OCI-LY7 (cell line): ENCODE measurements at regions not wholly inside any gene's neighbourhood (a gene's known extent, or its start where the extent isn't known, plus 50 kb on each side); places are given as distances from the start of the nearest gene placed in this dataset.

Experiments used
- EZH2phosphoT487 ChIP-seq: fragments of 200-600 bp; sonication (generic); IDR thresholded peaks from 2 replicates; pipeline ENCODE4 v1.6.1; 2018; ENCODE audit warnings: low read depth, borderline replicate concordance, mild to moderate bottlenecking, mixed run types, antibody characterized with exemption, low read length, moderate library complexity, mixed read lengths
- TF ChIP-seq, protein P1 (sequence below): fragments of 200-600 bp; sonication (generic); conservative IDR thresholded peaks from 2 replicates; pipeline ENCODE4 v1.5.1; 2014; ENCODE audit warnings: mild to moderate bottlenecking, antibody characterized with exemption, low read length, moderate library complexity, mixed read lengths

- TF ChIP-seq, protein P1, sequence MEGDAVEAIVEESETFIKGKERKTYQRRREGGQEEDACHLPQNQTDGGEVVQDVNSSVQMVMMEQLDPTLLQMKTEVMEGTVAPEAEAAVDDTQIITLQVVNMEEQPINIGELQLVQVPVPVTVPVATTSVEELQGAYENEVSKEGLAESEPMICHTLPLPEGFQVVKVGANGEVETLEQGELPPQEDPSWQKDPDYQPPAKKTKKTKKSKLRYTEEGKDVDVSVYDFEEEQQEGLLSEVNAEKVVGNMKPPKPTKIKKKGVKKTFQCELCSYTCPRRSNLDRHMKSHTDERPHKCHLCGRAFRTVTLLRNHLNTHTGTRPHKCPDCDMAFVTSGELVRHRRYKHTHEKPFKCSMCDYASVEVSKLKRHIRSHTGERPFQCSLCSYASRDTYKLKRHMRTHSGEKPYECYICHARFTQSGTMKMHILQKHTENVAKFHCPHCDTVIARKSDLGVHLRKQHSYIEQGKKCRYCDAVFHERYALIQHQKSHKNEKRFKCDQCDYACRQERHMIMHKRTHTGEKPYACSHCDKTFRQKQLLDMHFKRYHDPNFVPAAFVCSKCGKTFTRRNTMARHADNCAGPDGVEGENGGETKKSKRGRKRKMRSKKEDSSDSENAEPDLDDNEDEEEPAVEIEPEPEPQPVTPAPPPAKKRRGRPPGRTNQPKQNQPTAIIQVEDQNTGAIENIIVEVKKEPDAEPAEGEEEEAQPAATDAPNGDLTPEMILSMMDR, result no peak
- TF ChIP-seq EZH2phosphoT487, result no peak
These were observed 131.5 kb upstream of the LMO4 start for GRCh38 chr1:87197156-87197555.
